H9 (cell line): ENCODE measurements at regions not wholly inside any gene's neighbourhood (a gene's known extent, or its start where the extent isn't known, plus 50 kb on each side); places are given as distances from the start of the nearest gene placed in this dataset.

ENCODE experiments used
- DNase-seq: peaks from one replicate; pipeline ENCODE4 v3.0.0-alpha.2; 2017
- H2AFZ ChIP-seq: one replicate; pipeline ENCODE4 v1.6.1; 2013; ENCODE audit warnings: mild to moderate bottlenecking, low read length, control low read depth, moderate library complexity
- H2AK5ac ChIP-seq: 2 replicates; pipeline ENCODE4 v1.6.1; 2013; ENCODE audit warnings: low read length, control low read depth, mixed read lengths; ENCODE audit not compliant: insufficient read length
- H2BK120ac ChIP-seq: one replicate; pipeline ENCODE4 v1.6.1; 2013; ENCODE audit warnings: low read depth, mild to moderate bottlenecking, low read length, control low read depth, inconsistent platforms; ENCODE audit not compliant: poor library complexity, severe bottlenecking
- H2BK12ac ChIP-seq: 2 replicates; pipeline ENCODE4 v1.6.1; 2013; ENCODE audit warnings: low read length, control low read depth, mixed read lengths, low read depth; ENCODE audit not compliant: insufficient read length
- H2BK15ac ChIP-seq: 2 replicates; pipeline ENCODE4 v1.6.1; 2013; ENCODE audit warnings: low read depth, low read length, control low read depth
- H2BK20ac ChIP-seq: one replicate; pipeline ENCODE4 v1.6.1; 2013; ENCODE audit warnings: low read depth, mild to moderate bottlenecking, low read length, control low read depth, inconsistent platforms; ENCODE audit not compliant: poor library complexity, severe bottlenecking
- H2BK5ac ChIP-seq: 2 replicates; pipeline ENCODE4 v1.6.1; 2013; ENCODE audit warnings: low read length, control low read depth, mixed read lengths; ENCODE audit not compliant: insufficient read length
- H3K14ac ChIP-seq: 2 replicates; pipeline ENCODE4 v1.6.1; 2013; ENCODE audit warnings: low read length, control low read depth; ENCODE audit not compliant: insufficient read depth
- H3K18ac ChIP-seq: 2 replicates; pipeline ENCODE4 v1.6.1; 2013; ENCODE audit warnings: low read depth, mild to moderate bottlenecking, mixed read lengths, low read length, control low read depth; ENCODE audit not compliant: insufficient read length
- H3K23ac ChIP-seq: 2 replicates; pipeline ENCODE4 v1.6.1; 2013; ENCODE audit warnings: low read length, control low read depth, mixed read lengths, low read depth; ENCODE audit not compliant: insufficient read length
- H3K23me2 ChIP-seq: 2 replicates; pipeline ENCODE4 v1.6.1; 2013; ENCODE audit warnings: low read depth, mild to moderate bottlenecking, mixed read lengths, low read length, control low read depth; ENCODE audit not compliant: insufficient read length, poor library complexity, severe bottlenecking
- H3K27ac ChIP-seq: 2 replicates; pipeline ENCODE4 v1.5.1; 2013; ENCODE audit warnings: low read length, control low read depth, mixed read lengths, low read depth; ENCODE audit not compliant: insufficient read length
- H3K27me3 ChIP-seq: 2 replicates; pipeline ENCODE4 v1.6.1; 2013; ENCODE audit warnings: low read length, control low read depth, inconsistent platforms; ENCODE audit not compliant: insufficient read depth
- H3K4ac ChIP-seq: 2 replicates; pipeline ENCODE4 v1.6.1; 2013; ENCODE audit warnings: low read depth, mild to moderate bottlenecking, control low read depth, inconsistent platforms, low read length, moderate library complexity
- H3K4me1 ChIP-seq: 2 replicates; pipeline ENCODE4 v1.6.1; 2013; ENCODE audit warnings: low read length, control low read depth, inconsistent platforms; ENCODE audit not compliant: insufficient read depth
- H3K4me2 ChIP-seq: 2 replicates; pipeline ENCODE4 v1.6.1; 2013; ENCODE audit warnings: low read length, control low read depth, mixed read lengths; ENCODE audit not compliant: insufficient read length, insufficient read depth
- H3K56ac ChIP-seq: 2 replicates; pipeline ENCODE4 v1.6.1; 2013; ENCODE audit warnings: low read depth, mild to moderate bottlenecking, mixed read lengths, low read length, control low read depth; ENCODE audit not compliant: insufficient read length
- H3K79me1 ChIP-seq: 2 replicates; pipeline ENCODE4 v1.6.1; 2013; ENCODE audit warnings: low read depth, mild to moderate bottlenecking, moderate library complexity, low read length, control low read depth, inconsistent platforms; ENCODE audit not compliant: insufficient read depth, poor library complexity, severe bottlenecking
- H3K79me2 ChIP-seq: 2 replicates; pipeline ENCODE4 v1.6.1; 2013; ENCODE audit warnings: low read length, control low read depth, inconsistent platforms; ENCODE audit not compliant: insufficient read depth
- H3K9ac ChIP-seq: 2 replicates; pipeline ENCODE4 v1.6.1; 2013; ENCODE audit warnings: low read length, control low read depth, mixed read lengths; ENCODE audit not compliant: insufficient read length; ENCODE audit errors: extremely low read depth
- H3K9me3 ChIP-seq: one replicate; pipeline ENCODE4 v1.6.1; 2013; ENCODE audit warnings: low read depth, low read length, inconsistent platforms; ENCODE audit not compliant: control insufficient read depth
- H3T11ph ChIP-seq: one replicate; pipeline ENCODE4 v1.6.1; 2013; ENCODE audit warnings: mild to moderate bottlenecking, low read length, control low read depth, inconsistent platforms
- H4K20me1 ChIP-seq: one replicate; pipeline ENCODE4 v1.6.1; 2013; ENCODE audit not compliant: control insufficient read depth, insufficient read length, insufficient read depth
- H4K5ac ChIP-seq: 2 replicates; pipeline ENCODE4 v1.6.1; 2013; ENCODE audit warnings: low read depth, mild to moderate bottlenecking, mixed read lengths, low read length, control low read depth; ENCODE audit not compliant: insufficient read length
- H4K8ac ChIP-seq: replicated peaks from 2 replicates; pipeline ENCODE4 v1.6.1; 2013; ENCODE audit warnings: low read length, control low read depth, mixed read lengths, low read depth; ENCODE audit not compliant: insufficient read length
- H4K91ac ChIP-seq: 2 replicates; pipeline ENCODE4 v1.6.1; 2013; ENCODE audit warnings: low read depth, mild to moderate bottlenecking, moderate library complexity, mixed read lengths, low read length, control low read depth; ENCODE audit not compliant: insufficient read length
- H3K27ac Mint-ChIP-seq, 3 experiments: 2 replicates in 2 of 3; 3 replicates in 1 of 3; pipeline ENCODE4 v1.8.0; 2020 to 2021; ENCODE audit warnings: mixed read lengths in 3 of 3, mild to moderate bottlenecking in 1 of 3, moderate library complexity in 1 of 3
- H3K27me3 Mint-ChIP-seq: 2 replicates; pipeline ENCODE4 v1.8.0; 2021; ENCODE audit warnings: low read depth, mild to moderate bottlenecking, moderate library complexity, mixed read lengths
- H3K36me3 Mint-ChIP-seq, 3 experiments: 2 replicates in 2 of 3; 3 replicates in 1 of 3; pipeline ENCODE4 v1.8.0; 2020 to 2021; ENCODE audit warnings: low read depth in 3 of 3, mixed read lengths in 3 of 3; ENCODE audit not compliant: insufficient read depth in 1 of 3
- H3K4me1 Mint-ChIP-seq, 2 experiments: 2 replicates each; pipeline ENCODE4 v1.8.0; 2020; ENCODE audit warnings: mixed read lengths in 2 of 2
- H3K4me3 Mint-ChIP-seq, 2 experiments: 2 replicates in 1 of 2; 3 replicates in 1 of 2; pipeline ENCODE4 v1.8.0; 2020 to 2021; ENCODE audit warnings: mild to moderate bottlenecking in 2 of 2, mixed read lengths in 2 of 2, moderate library complexity in 1 of 2
- H3K9me3 Mint-ChIP-seq, 2 experiments: 2 replicates in 1 of 2; 3 replicates in 1 of 2; pipeline ENCODE4 v1.8.0; 2020; ENCODE audit warnings: mild to moderate bottlenecking in 2 of 2, mixed read lengths in 2 of 2, moderate library complexity in 1 of 2
- CTCF ChIP-seq: fragments of 200-600 bp; sonication (generic); conservative IDR thresholded peaks from 3 replicates; pipeline ENCODE4 v1.8.0; 2021; ENCODE audit warnings: antibody characterized with exemption, mild to moderate bottlenecking
- WGBS: extraction: QIAGEN DNeasy Blood & Tissue Kit; methylation state at CpG from one replicate; pipeline ENCODE4 v1.1.7; 2013; ENCODE audit warnings: missing lambda C conversion rate, low lambda C conversion rate, mixed read lengths; ENCODE audit not compliant: insufficient read length; ENCODE audit errors: extremely low coverage; 5-methylcytosine and 5-hydroxymethylcytosine counted together

- Histone ChIP-seq H2AK5ac (no peak overlapping the region), H3T11ph (no peak overlapping the region), H3K27ac (no peak overlapping the region), H3K18ac (peak overlapping the region; percentile 28), H3K56ac (no peak overlapping the region), H3K4me1 (peaks cover 2% of the 10 kb centered on the region; the same call in 1 of the 2 replicates), H3K23me2 (no peaks in the 10 kb centered on the region), H2BK15ac (no peak overlapping the region), H3K4ac (no peak overlapping the region), H4K8ac (no peak overlapping the region), H3K27me3 (0 out of 2 replicates have a peak, but pooled peaks cover 1% of the 10 kb centered on the region), H3K79me1 (no peaks in the 10 kb centered on the region), H4K5ac (no peak overlapping the region), H3K79me2 (no peaks in the 10 kb centered on the region), H2AFZ (no peak overlapping the region), H2BK120ac (no peak overlapping the region), H3K9me3 (no peaks in the 10 kb centered on the region), H4K91ac (no peak overlapping the region), H2BK20ac (no peak overlapping the region), H3K4me2 (no peak overlapping the region), H3K9ac (no peak overlapping the region), H3K23ac (no peak overlapping the region), H2BK12ac (no peak overlapping the region), H2BK5ac (no peak overlapping the region), H4K20me1 (no peaks in the 10 kb centered on the region), H3K14ac (no peak overlapping the region)
- peaks cover 0 to 9% (median 0%) of the 10 kb centered on the region in 3 experiments; a peak in 1 of 7 replicates for H3K36me3 Mint-ChIP-seq
- H3K9me3 Mint-ChIP-seq, result peaks cover 4 to 7% of the 10 kb centered on the region in 2 experiments; a peak in 3 of 5 replicates
- no CpG with 5 or more reads among the region's 10 CpGs for WGBS
- H3K27ac Mint-ChIP-seq, result peak overlapping the region in 2 of 3 experiments; percentile 23 to 66; a peak in 2 of 7 replicates
- H3K4me3 Mint-ChIP-seq, result no peak overlapping the region
- peaks cover 33 to 38% of the 10 kb centered on the region in 2 experiments for H3K4me1 Mint-ChIP-seq
- peak; percentile 73 for DNase-seq
- peaks cover 2% of the 10 kb centered on the region; the same call in 1 of the 2 replicates for H3K27me3 Mint-ChIP-seq
- TF ChIP-seq CTCF, result peak; percentile 77
Measured at GRCh38 chr21:26732432-26733221, 112.6 kb downstream of the ADAMTS1 start.
